HUES64 (cell line): ENCODE measurements at regions not wholly inside any gene's neighbourhood (a gene's known extent, or its start where the extent isn't known, plus 50 kb on each side); places are given as distances from the start of the nearest gene placed in this dataset.

Experiments
- H3K27ac ChIP-seq: 2 replicates; pipeline ENCODE4 v1.7.0; 2013; ENCODE audit warnings: low read depth, low read length, inconsistent platforms
- H3K27me3 ChIP-seq: 2 replicates; pipeline ENCODE4 v1.6.1; 2013; ENCODE audit warnings: mild to moderate bottlenecking, low read length; ENCODE audit not compliant: insufficient read depth
- H3K36me3 ChIP-seq: 2 replicates; pipeline ENCODE4 v1.6.1; 2013; ENCODE audit warnings: mild to moderate bottlenecking, low read length; ENCODE audit not compliant: insufficient read depth
- H3K4me1 ChIP-seq: 2 replicates; pipeline ENCODE4 v1.6.1; 2013; ENCODE audit warnings: mild to moderate bottlenecking, low read length, moderate library complexity; ENCODE audit not compliant: insufficient read depth
- H3K4me3 ChIP-seq: 2 replicates; pipeline ENCODE4 v1.5.1; 2013; ENCODE audit warnings: mild to moderate bottlenecking, low read length, moderate library complexity
- H3K9ac ChIP-seq: 2 replicates; pipeline ENCODE4 v1.6.1; 2013; ENCODE audit warnings: mild to moderate bottlenecking, low read depth, low read length
- H3K9me3 ChIP-seq: 2 replicates; pipeline ENCODE4 v1.6.1; 2013; ENCODE audit warnings: low read depth, low read length; ENCODE audit not compliant: insufficient read depth
- WGBS: fragments of 150-250, 120-280 bp; methylation state at CpG from one replicate; pipeline ENCODE4 v1.1.7; 2013; ENCODE audit warnings: missing lambda C conversion rate; 5-methylcytosine and 5-hydroxymethylcytosine counted together

- H3K9ac ChIP-seq: no peak overlapping the region
- H3K36me3 ChIP-seq: no peaks in the 10 kb centered on the region
- no peak overlapping the region; the same call in 1 of the 2 replicates for H3K27ac ChIP-seq
- 91% methylated on average over 4 of the region's 4 CpGs for WGBS
- no peaks in the 10 kb centered on the region for H3K9me3 ChIP-seq
- no peak overlapping the region for H3K4me3 ChIP-seq
- peaks cover 12% of the 10 kb centered on the region; the same call in 1 of the 2 replicates for H3K4me1 ChIP-seq
- no peaks in the 10 kb centered on the region for H3K27me3 ChIP-seq
Measured at GRCh38 chr1:58883888-58884482, 100.1 kb upstream of the JUN start.

DNA sequence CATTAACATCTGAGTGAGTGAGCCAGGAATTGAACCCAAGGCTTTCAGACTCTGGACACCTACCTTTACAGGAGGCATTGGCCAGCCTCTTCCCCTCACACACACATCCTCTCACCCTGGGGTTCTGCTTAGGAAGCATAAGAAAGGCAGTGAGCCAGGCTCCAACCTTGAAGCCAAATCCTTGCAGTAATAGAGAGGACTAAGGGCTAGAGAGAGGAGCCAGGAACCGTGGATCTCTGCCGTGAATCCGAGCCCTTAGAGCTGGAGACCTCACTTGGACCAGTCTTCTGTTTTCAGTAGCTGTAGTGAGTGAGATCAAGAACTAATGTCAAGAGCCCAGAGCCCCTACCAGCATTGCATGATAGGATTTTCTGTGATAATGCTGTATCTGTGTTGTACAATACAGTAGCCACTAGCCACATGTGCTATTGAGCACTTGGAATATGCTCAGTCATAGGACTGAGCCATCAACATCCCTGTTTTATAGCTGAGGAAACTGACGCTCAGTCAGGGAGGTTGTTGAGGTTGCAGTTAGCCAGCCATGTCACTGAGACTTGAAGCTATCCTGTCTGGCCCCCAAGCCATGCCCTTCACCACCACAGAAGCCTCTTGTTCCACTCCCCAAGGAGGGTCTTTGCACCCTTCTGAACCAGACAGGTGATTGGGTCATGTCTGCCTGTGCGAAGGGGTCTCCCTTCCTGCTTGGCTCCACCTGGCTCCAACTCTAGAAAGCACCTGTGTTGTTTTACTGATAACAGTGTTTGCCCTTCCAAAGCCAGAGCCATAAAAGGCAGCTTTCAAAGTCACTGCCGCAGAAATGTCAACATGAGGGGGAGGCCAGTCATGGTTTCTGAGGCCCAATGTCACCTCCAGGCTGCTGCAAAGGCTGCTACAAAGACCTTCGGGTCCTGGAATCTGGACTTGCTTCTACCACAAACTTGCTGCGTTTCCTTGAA lies 101.1 kb upstream of the JUN start:
- H3K27ac ChIP-seq: no peak overlapping the region
- H3K36me3 ChIP-seq: no peaks in the 10 kb centered on the region
- no peaks in the 10 kb centered on the region for H3K9me3 ChIP-seq
- peaks cover 12% of the 10 kb centered on the region; the same call in 1 of the 2 replicates for H3K4me1 ChIP-seq
- 89% methylated on average over 8 of the region's 8 CpGs for WGBS
- no peak overlapping the region for H3K4me3 ChIP-seq
- H3K27me3 ChIP-seq: no peaks in the 10 kb centered on the region
- H3K9ac ChIP-seq: no peak overlapping the region

DNA sequence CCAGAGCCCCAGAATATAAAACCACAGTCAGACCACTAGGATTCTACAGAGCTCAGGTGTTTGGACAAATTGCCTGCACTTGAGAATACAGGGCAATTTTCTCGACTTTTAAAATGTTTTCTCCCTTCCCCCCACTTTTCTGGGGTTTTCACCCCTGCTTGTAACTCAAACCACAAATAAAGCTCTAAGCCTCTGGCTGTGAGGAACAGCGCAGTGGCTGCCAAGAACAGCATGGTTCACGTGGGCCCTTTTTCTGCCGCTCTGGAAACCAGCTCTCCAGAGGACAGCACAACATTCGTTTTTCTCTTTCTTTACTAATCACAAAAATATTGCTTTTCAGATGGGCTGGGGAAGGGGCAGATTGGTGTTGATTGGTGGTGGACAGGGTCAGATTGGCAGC lies 102.2 kb upstream of the JUN start:
- no peaks in the 10 kb centered on the region for H3K9me3 ChIP-seq
- no peaks in the 10 kb centered on the region for H3K27me3 ChIP-seq
- H3K4me1 ChIP-seq: peaks cover 12% of the 10 kb centered on the region; the same call in 1 of the 2 replicates
- no peak overlapping the region for H3K9ac ChIP-seq
- no peak overlapping the region for H3K27ac ChIP-seq
- H3K36me3 ChIP-seq: no peaks in the 10 kb centered on the region
- H3K4me3 ChIP-seq: no peak overlapping the region
- 86% methylated on average over 5 of the region's 5 CpGs for WGBS

GRCh38 chr1:58886611-58887010 lies 102.8 kb upstream of the JUN start:
- Histone ChIP-seq H3K27me3 (no peaks in the 10 kb centered on the region), H3K9me3 (no peaks in the 10 kb centered on the region), H3K27ac (no peak overlapping the region), H3K36me3 (no peaks in the 10 kb centered on the region), H3K9ac (no peak overlapping the region), H3K4me3 (no peak overlapping the region), H3K4me1 (peaks cover 12% of the 10 kb centered on the region; the same call in 1 of the 2 replicates)
- 93% methylated on average over 4 of the region's 4 CpGs for WGBS

- H3K4me1 ChIP-seq: peaks cover 12% of the 10 kb centered on the region; the same call in 1 of the 2 replicates
- H3K27ac ChIP-seq: no peak overlapping the region
- H3K9ac ChIP-seq: no peak overlapping the region
- H3K36me3 ChIP-seq: no peaks in the 10 kb centered on the region
- H3K4me3 ChIP-seq: no peak overlapping the region
- H3K27me3 ChIP-seq: no peaks in the 10 kb centered on the region
- H3K9me3 ChIP-seq: no peaks in the 10 kb centered on the region
Measured at GRCh38 chr1:58887059-58887458, 103.2 kb upstream of the JUN start.

DNA sequence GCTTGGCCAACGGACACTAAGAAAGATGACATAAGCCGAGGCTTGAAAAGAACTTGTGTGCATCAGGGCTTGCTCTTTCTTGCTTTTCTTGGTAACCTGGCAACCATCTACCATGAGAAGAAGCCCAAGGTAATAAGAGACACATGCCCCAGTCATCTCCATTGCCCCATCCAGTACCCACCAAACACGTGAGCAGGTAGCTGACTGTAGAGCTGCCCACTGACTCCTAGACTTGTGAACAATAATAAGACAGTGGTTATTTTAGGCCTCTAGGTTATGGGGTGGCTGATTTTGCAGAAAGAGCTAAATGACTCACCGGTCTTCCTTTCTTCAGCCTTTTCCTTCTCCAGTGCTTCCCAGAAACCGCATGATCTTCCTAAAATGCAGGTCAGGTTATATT lies 105.0 kb upstream of the JUN start:
- Histone ChIP-seq H3K36me3 (no peaks in the 10 kb centered on the region), H3K4me3 (no peak overlapping the region), H3K27me3 (no peaks in the 10 kb centered on the region), H3K9ac (no peak overlapping the region), H3K27ac (no peak overlapping the region), H3K9me3 (no peaks in the 10 kb centered on the region), H3K4me1 (no peaks in the 10 kb centered on the region)
- WGBS: 94% methylated on average over 5 of the region's 5 CpGs

DNA sequence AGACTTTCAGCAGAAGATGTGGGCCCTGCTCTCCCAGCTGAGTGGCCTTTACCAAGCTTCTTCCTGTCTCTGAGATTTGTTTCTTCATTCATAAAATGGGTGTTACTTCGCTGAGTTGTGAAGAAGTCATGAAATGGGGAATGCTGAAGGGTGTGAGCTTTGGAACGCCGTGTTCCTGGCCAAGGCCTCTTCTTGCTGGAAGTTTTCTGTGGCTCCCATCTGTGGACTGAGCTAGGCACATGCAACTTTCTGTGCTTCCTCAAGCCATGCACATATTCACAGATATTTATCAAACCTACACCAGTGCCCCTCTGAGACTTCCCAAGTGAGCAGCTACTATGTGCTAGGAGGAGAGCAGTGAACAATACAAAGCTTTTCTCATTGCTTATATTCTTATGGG lies 106.3 kb upstream of the JUN start:
- H3K27ac ChIP-seq: no peak overlapping the region
- 94% methylated on average over 3 of the region's 3 CpGs for WGBS
- no peaks in the 10 kb centered on the region for H3K27me3 ChIP-seq
- H3K9me3 ChIP-seq: no peaks in the 10 kb centered on the region
- H3K36me3 ChIP-seq: no peaks in the 10 kb centered on the region
- H3K9ac ChIP-seq: no peak overlapping the region
- no peak overlapping the region for H3K4me3 ChIP-seq
- H3K4me1 ChIP-seq: no peaks in the 10 kb centered on the region

DNA sequence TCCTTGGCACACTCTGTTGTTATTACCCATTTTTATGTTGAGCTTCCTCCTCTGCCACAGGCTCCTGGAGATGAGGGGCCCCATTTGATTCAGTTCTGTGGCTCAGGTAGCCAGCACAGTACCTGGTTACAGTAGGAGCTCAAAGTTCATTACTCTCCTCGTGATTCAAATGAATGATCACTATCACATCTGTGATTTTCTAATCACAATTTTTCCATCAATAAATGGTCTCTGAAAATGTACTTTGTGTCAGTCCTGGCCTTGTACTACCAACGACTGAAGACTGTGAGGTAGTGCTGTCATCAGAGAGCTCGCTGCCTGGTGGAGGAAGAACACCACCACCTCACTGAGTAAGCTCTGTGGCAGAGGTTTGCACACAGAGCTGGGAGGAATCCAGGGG lies 106.8 kb upstream of the JUN start:
- H3K9me3 ChIP-seq: no peaks in the 10 kb centered on the region
- no peak overlapping the region for H3K9ac ChIP-seq
- H3K27ac ChIP-seq: no peak overlapping the region
- no peaks in the 10 kb centered on the region for H3K4me1 ChIP-seq
- no peaks in the 10 kb centered on the region for H3K27me3 ChIP-seq
- WGBS: 91% methylated on average over 3 of the region's 3 CpGs
- no peak overlapping the region for H3K4me3 ChIP-seq
- no peaks in the 10 kb centered on the region for H3K36me3 ChIP-seq

DNA sequence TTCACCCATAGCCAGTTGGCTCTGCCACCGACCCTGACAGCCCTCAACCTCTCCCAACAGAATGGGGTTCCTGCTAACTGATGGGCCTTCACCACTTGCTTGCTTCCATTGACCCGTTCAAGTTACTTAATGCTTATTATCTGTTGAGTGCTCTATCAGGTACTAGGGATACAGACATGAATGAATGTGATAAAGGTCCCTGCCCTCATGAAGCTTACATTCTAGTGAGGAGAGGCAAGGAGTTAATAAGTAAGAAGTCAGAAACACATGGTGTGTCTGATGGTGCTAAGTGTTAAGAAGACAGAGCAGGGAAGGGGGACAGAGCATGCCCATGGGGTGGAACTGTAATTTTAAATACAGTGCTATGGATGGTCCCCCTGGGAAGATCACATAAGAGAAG lies 107.5 kb upstream of the JUN start:
- no peaks in the 10 kb centered on the region for H3K27me3 ChIP-seq
- no peaks in the 10 kb centered on the region for H3K36me3 ChIP-seq
- H3K27ac ChIP-seq: no peak overlapping the region
- H3K9ac ChIP-seq: no peak overlapping the region
- H3K9me3 ChIP-seq: no peaks in the 10 kb centered on the region
- no peaks in the 10 kb centered on the region for H3K4me1 ChIP-seq
- 93% methylated on average over 2 of the region's 2 CpGs for WGBS
- H3K4me3 ChIP-seq: no peak overlapping the region

DNA sequence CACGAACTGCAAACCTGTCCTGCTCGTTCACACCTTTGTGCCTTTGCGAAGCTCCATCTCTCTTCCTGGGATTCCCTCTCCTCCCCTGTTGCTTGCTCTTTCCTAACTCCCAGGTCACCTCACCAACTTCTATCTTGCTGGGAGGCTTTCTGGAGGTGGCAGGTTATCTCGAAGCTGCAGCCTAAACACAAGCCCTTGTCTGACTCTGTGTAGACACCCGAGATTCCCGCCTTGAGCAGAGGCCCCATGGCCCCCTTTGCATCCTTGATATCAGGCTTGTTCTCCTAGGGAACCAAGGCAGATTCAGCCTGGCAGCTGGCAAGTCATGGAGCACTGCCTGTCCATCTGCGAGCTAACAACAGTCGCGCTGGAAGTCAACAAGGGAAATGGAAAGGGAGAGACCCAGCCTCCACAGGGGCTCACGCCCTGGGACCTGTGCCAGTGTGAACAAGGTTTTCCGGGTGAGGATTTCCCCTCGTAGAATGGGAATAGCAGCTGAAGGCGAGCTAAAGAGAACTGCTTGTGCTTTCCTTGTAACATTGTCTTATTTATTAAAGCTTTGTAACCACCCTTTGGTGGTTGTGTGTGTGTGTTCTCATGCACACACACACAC lies 109.5 kb upstream of the JUN start:
- Histone ChIP-seq H3K36me3 (no peaks in the 10 kb centered on the region), H3K9me3 (no peaks in the 10 kb centered on the region), H3K27me3 (no peaks in the 10 kb centered on the region), H3K9ac (no peak overlapping the region), H3K4me1 (peaks cover 7% of the 10 kb centered on the region), H3K4me3 (no peak overlapping the region), H3K27ac (no peak overlapping the region)
- WGBS: 92% methylated on average over 13 of the region's 13 CpGs

DNA sequence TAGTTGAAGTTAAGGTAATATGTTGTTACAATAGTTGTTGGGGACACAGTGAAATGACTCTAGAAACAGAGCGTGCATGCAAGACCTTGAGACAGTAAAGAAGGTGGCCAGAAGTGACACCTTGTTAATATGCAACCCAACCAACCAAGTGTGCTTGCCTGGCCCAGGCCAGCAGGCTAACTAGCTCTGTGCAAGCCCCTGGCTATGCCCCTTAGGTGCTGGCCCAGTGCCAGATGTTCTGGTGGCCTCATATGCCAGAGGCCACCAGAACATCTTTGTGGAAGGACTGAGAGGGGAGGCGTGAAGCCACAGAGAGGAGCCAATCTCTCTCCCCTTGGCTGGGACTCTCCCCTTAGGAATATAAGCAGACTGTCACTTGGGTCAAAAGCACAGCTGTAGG lies 111.2 kb upstream of the JUN start:
- Histone ChIP-seq H3K9ac (no peak overlapping the region), H3K27ac (no peak overlapping the region), H3K9me3 (no peaks in the 10 kb centered on the region), H3K4me3 (no peak overlapping the region), H3K4me1 (peaks cover 13% of the 10 kb centered on the region), H3K36me3 (no peaks in the 10 kb centered on the region), H3K27me3 (no peaks in the 10 kb centered on the region)
- 86% methylated on average over 2 of the region's 2 CpGs for WGBS
